Thoracic aorta (tissue), 2 donors: ENCODE measurements at regions not wholly inside any gene's neighbourhood (a gene's known extent, or its start where the extent isn't known, plus 50 kb on each side); places are given as distances from the start of the nearest gene placed in this dataset.

Source experiments
- ATAC-seq: fragments of 150-250 bp; one replicate; pipeline ENCODE4 v1.8.0; 2017; ENCODE audit warnings: low read depth; ENCODE audit not compliant: insufficient number of reproducible peaks, low FRiP score
- DNase-seq: peaks from one replicate; pipeline ENCODE4 v3.0.0-alpha.2; 2020; ENCODE audit warnings: low spot score
- H3K27ac ChIP-seq, 2 donors: fragments of 200-600 bp; sonication (generic); 1 replicate in 1 of 2; 2 replicates in 1 of 2; pipeline ENCODE4 v1.5.1; 2016; ENCODE audit warnings: mild to moderate bottlenecking in 2 of 2, moderate library complexity in 2 of 2
- H3K27me3 ChIP-seq: fragments of 200-600 bp; sonication (generic); replicated peaks from 2 replicates; pipeline ENCODE4 v1.6.0; 2016; ENCODE audit warnings: mild to moderate bottlenecking; ENCODE audit not compliant: insufficient read depth
- H3K36me3 ChIP-seq: fragments of 200-600 bp; sonication (generic); one replicate; pipeline ENCODE4 v1.5.1; 2016
- H3K4me1 ChIP-seq, 2 donors: fragments of 200-600 bp; sonication (generic); 1 replicate in 1 of 2; 2 replicates in 1 of 2; pipeline versions ENCODE4 v1.5.1 to v1.6.0; 2016; ENCODE audit warnings: low read depth in 2 of 2, mild to moderate bottlenecking in 1 of 2; ENCODE audit not compliant: control insufficient read depth in 1 of 2
- H3K4me3 ChIP-seq: fragments of 200-600 bp; sonication (generic); 2 replicates; pipeline ENCODE4 v1.5.1; 2016; ENCODE audit warnings: mild to moderate bottlenecking
- H3K9me3 ChIP-seq: fragments of 200-600 bp; sonication (generic); 2 replicates; pipeline ENCODE4 v1.5.1; 2016
- TF ChIP-seq, protein P1 (sequence below): fragments of 200-600 bp; sonication (generic); IDR thresholded peaks from one replicate; pipeline ENCODE4 v1.5.1; 2019; ENCODE audit warnings: antibody characterized with exemption

- Histone ChIP-seq H3K9me3 (no peaks in the 10 kb centered on the region), H3K27me3 (no peaks in the 10 kb centered on the region), H3K36me3 (no peaks in the 10 kb centered on the region), H3K4me1 (no peaks in the 10 kb centered on the region), H3K27ac (no peak overlapping the region), H3K4me3 (no peak overlapping the region)
- no peak for DNase-seq
- TF ChIP-seq, protein P1, sequence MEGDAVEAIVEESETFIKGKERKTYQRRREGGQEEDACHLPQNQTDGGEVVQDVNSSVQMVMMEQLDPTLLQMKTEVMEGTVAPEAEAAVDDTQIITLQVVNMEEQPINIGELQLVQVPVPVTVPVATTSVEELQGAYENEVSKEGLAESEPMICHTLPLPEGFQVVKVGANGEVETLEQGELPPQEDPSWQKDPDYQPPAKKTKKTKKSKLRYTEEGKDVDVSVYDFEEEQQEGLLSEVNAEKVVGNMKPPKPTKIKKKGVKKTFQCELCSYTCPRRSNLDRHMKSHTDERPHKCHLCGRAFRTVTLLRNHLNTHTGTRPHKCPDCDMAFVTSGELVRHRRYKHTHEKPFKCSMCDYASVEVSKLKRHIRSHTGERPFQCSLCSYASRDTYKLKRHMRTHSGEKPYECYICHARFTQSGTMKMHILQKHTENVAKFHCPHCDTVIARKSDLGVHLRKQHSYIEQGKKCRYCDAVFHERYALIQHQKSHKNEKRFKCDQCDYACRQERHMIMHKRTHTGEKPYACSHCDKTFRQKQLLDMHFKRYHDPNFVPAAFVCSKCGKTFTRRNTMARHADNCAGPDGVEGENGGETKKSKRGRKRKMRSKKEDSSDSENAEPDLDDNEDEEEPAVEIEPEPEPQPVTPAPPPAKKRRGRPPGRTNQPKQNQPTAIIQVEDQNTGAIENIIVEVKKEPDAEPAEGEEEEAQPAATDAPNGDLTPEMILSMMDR, result no peak
- ATAC-seq, result no peak
Observed at GRCh38 chr5:121421646-121422045, 430.0 kb upstream of the FTMT start.

GRCh38 chr5:121424976-121425375, 426.7 kb upstream of the FTMT start:
- H3K27me3 ChIP-seq, result no peaks in the 10 kb centered on the region
- H3K36me3 ChIP-seq, result no peaks in the 10 kb centered on the region
- TF ChIP-seq, protein P1, result no peak
- DNase-seq (no peak), ATAC-seq (no peak)
- H3K4me1 ChIP-seq, result no peaks in the 10 kb centered on the region
- H3K27ac ChIP-seq, result no peak overlapping the region
- H3K9me3 ChIP-seq, result no peaks in the 10 kb centered on the region
- no peak overlapping the region for H3K4me3 ChIP-seq

GRCh38 chr5:121426153-121426552, 425.5 kb upstream of the FTMT start:
- ATAC-seq (no peak), DNase-seq (no peak)
- Histone ChIP-seq H3K4me3 (no peak overlapping the region), H3K9me3 (no peaks in the 10 kb centered on the region), H3K27ac (no peak overlapping the region), H3K36me3 (no peaks in the 10 kb centered on the region), H3K27me3 (no peaks in the 10 kb centered on the region), H3K4me1 (no peaks in the 10 kb centered on the region)
- TF ChIP-seq, protein P1, result no peak

- H3K4me1 ChIP-seq, result no peaks in the 10 kb centered on the region
- no peak overlapping the region for H3K4me3 ChIP-seq
- no peaks in the 10 kb centered on the region for H3K36me3 ChIP-seq
- H3K27ac ChIP-seq, result no peak overlapping the region
- no peaks in the 10 kb centered on the region for H3K9me3 ChIP-seq
- TF ChIP-seq, protein P1, result no peak
- ATAC-seq (no peak), DNase-seq (no peak)
- H3K27me3 ChIP-seq, result no peaks in the 10 kb centered on the region
Observed at GRCh38 chr5:121429761-121430160, 421.9 kb upstream of the FTMT start.

DNA sequence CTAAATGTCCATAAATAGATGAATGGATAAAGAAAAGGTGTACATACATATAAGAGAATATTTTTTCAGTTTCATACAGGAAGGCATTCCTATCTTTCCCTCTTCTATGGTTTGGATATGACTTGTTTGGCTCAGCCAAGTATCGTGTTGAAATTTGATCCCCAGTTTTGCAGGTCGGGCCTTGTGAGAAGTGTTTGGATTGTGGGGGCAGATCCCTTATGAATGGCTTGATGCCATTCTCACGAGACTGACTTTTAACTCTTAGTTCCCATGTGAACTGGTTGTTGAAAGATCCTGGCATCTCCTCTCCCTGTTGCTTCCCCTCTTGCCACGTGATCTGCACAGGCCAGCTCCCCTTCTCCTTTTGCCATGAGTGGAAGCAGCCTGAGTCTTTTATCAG, 421.1 kb upstream of the FTMT start:
- Histone ChIP-seq H3K27me3 (no peaks in the 10 kb centered on the region), H3K4me3 (no peak overlapping the region), H3K36me3 (no peaks in the 10 kb centered on the region), H3K27ac (no peak overlapping the region), H3K9me3 (no peaks in the 10 kb centered on the region), H3K4me1 (no peaks in the 10 kb centered on the region)
- ATAC-seq (no peak), DNase-seq (no peak)
- TF ChIP-seq, protein P1, result no peak
